Activated CD4-positive, alpha-beta memory T cell treated with anti-CD3 and anti-CD28 coated beads, Interleukin-2, amount 10 ng/mL, durations not matched to agents 7 days and 5 days (primary cell): ENCODE measurements at regions not wholly inside any gene's neighbourhood (a gene's known extent, or its start where the extent isn't known, plus 50 kb on each side); places are given as distances from the start of the nearest gene placed in this dataset.
A peak's percentile ranks its signal among the peaks of the same experiment; 100 is the strongest.

Source experiments
- CTCF ChIA-PET: fragments of 350-600 bp; sonication (Branson Sonifier 250); formaldehyde crosslinking; loops from one replicate; lab custom pipeline; 2021; ENCODE audit warnings: antibody characterized with exemption, inconsistent platforms; lab: Charles Lee
- POLR2A ChIA-PET: fragments of 350-600 bp; sonication (Branson Sonifier 250); formaldehyde crosslinking; loops from one replicate; lab custom pipeline; 2021; ENCODE audit warnings: antibody characterized with exemption; lab: Charles Lee
- DNase-seq: peaks from one replicate; pipeline ENCODE4 v3.0.0-alpha.2; 2020
- H3K27ac Mint-ChIP-seq: one replicate; pipeline ENCODE4 v1.8.0; 2021; ENCODE audit warnings: mild to moderate bottlenecking, mixed read lengths
- H3K27me3 Mint-ChIP-seq: one replicate; pipeline ENCODE4 v1.8.0; 2021; ENCODE audit warnings: mixed read lengths
- H3K36me3 Mint-ChIP-seq: one replicate; pipeline ENCODE4 v1.8.0; 2021; ENCODE audit warnings: low read depth, mixed read lengths
- H3K4me1 Mint-ChIP-seq: one replicate; pipeline ENCODE4 v1.8.0; 2021; ENCODE audit warnings: mixed read lengths
- H3K4me3 Mint-ChIP-seq: one replicate; pipeline ENCODE4 v1.8.0; 2021; ENCODE audit warnings: mild to moderate bottlenecking, mixed read lengths
- H3K9me3 Mint-ChIP-seq: one replicate; pipeline ENCODE4 v1.8.0; 2021; ENCODE audit warnings: mixed read lengths

GRCh38 chr15:58329211-58329610 is 102.6 kb upstream of the LIPC start:
- peaks cover 7% of the 10 kb centered on the region for H3K9me3 Mint-ChIP-seq
- no peak for DNase-seq
- H3K27me3 Mint-ChIP-seq, result peaks cover 20% of the 10 kb centered on the region
- no peak overlapping the region for H3K27ac Mint-ChIP-seq
- ChIA-PET CTCF (no interaction called here), POLR2A (no interaction called here)
- no peak overlapping the region for H3K4me3 Mint-ChIP-seq
- peaks cover 36% of the 10 kb centered on the region for H3K4me1 Mint-ChIP-seq
- peaks cover 2% of the 10 kb centered on the region for H3K36me3 Mint-ChIP-seq

- H3K36me3 Mint-ChIP-seq, result peaks cover under 1% of the 10 kb centered on the region
- no peak for DNase-seq
- ChIA-PET POLR2A (no interaction called here), CTCF (no interaction called here)
- H3K4me3 Mint-ChIP-seq, result no peak overlapping the region
- H3K4me1 Mint-ChIP-seq, result peaks cover 36% of the 10 kb centered on the region
- peaks cover 16% of the 10 kb centered on the region for H3K27me3 Mint-ChIP-seq
- H3K27ac Mint-ChIP-seq, result no peak overlapping the region
- peaks cover 7% of the 10 kb centered on the region for H3K9me3 Mint-ChIP-seq
Measured at GRCh38 chr15:58329781-58330671, 101.8 kb upstream of the LIPC start.

DNA sequence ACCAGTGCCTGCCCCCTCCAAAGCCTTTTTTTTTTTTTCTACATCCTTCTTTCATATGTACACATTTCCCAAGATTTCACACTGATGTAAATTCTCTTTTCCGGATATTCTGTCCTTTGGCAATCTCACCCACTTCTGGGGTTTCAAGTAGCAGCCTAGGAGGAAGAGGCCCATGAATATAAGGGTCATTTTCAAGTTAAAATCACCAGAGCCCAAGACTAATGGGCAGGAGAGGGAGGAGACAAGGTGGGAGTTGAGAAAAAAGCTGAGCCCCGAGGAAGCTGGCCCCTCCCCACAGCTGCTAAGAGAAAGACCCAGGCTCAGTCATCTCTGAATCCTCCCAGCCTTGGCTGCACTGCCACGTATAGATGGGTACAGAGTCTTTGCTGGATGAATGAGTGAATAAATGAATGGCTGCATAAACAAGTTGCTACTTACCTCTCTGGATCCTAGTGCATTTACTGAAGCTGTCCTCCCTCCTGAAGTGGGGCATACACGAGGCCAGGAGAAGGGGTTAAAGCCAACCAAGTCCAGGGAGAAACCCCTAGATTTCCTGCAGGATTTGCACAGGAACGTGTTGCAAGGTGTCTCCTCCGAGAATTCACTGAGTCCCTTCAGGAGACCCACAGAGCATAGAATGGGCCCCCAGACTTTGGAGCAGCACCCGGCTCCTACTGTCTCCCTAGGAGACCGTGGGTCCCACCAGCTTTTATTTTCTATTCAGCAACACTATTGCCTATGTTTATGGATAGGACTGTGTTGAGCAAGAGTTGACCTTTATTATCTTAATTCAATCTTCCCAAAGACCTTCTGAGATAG is 100.8 kb upstream of the LIPC start:
- Mint-ChIP-seq H3K27ac (peak overlapping the region; percentile 89), H3K9me3 (peaks cover 7% of the 10 kb centered on the region), H3K36me3 (no peaks in the 10 kb centered on the region), H3K27me3 (peaks cover 7% of the 10 kb centered on the region), H3K4me1 (peaks cover 38% of the 10 kb centered on the region), H3K4me3 (no peak overlapping the region)
- POLR2A ChIA-PET, result interaction anchor here (1.3 to 2.1 kb wide), 2 partner anchors 90 to 419 kb away, joined by 4 to 7 read pairs; partner anchors contain the start of gene ADAM10
- CTCF ChIA-PET, result no interaction called here
- DNase-seq, result no peak

DNA sequence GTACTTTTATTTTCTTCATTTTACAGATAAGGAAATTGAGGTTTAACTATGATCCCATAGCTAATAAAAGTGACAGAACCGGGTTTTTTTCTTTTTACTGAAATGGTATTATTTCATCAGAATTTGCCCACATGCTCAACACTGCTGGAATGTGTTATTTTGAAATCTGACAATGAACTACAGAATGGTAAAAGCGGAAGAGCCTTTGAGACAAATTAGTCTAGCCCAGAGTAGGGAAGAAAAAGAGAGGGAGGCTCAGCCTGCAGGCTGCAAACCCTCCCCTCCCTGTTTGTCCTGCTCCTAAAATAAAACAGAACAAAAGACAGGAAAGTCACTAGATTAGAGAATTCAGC is 100.3 kb upstream of the LIPC start:
- H3K27ac Mint-ChIP-seq, result peak overlapping the region; percentile 89
- H3K36me3 Mint-ChIP-seq, result no peaks in the 10 kb centered on the region
- CTCF ChIA-PET, result interaction anchor here (1.0 kb wide), 1 partner anchor 439 kb away, joined by 3 read pairs; the partner anchor contains the start of gene MINDY2
- H3K9me3 Mint-ChIP-seq, result peaks cover 7% of the 10 kb centered on the region
- H3K27me3 Mint-ChIP-seq, result peaks cover 6% of the 10 kb centered on the region
- no peak for DNase-seq
- peaks cover 40% of the 10 kb centered on the region for H3K4me1 Mint-ChIP-seq
- peak overlapping the region; percentile 20 for H3K4me3 Mint-ChIP-seq
- POLR2A ChIA-PET, result interaction anchor here (0.8 to 2.1 kb wide), 4 partner anchors 89 to 440 kb away, joined by 3 to 7 read pairs (median 4); partner anchors contain the start of genes ADAM10 and MINDY2

DNA sequence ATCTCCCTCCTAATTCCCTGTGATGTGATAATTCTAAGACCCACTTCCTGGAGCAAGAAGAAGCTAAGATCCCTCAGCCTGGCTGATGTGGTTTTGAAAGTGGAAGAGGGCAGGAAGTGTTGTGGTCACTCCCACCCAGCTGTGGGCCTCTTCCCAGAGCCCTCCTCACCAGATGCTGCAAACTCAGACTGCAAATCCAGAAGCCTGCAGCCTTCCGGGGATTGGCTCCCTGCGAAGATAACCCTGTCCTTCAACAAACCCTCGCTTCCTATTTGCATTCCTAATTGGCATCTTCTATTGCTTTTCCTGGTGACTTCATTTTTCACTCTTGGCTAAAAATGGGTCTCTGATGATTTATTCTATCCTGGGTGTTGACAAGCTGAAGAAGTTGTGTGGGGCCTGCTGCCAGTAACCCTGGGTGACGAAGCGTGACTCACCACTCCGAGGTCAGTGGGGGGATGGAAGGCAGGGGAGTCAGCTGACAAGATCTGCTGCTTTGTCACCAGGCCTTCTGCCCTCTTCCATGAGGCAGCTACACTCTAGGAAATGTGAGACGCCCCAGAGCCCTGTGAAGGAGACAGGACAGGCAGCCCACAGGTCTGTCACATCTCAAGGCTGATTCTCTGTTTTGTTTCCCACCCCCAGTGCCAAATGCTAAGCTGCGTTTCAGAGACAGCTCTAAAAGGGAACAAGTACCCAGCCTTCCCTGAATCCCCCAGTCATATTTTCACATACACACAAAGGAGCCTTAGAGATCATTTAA is 99.7 kb upstream of the LIPC start:
- CTCF ChIA-PET, result interaction anchor here (0.5 to 1.4 kb wide), 6 partner anchors 83 to 439 kb away, joined by 3 to 4 read pairs (median 3); partner anchors contain the start of gene MINDY2
- peak overlapping the region; percentile 20 for H3K4me3 Mint-ChIP-seq
- peak overlapping the region; percentile 89 for H3K27ac Mint-ChIP-seq
- no peaks in the 10 kb centered on the region for H3K36me3 Mint-ChIP-seq
- peaks cover 40% of the 10 kb centered on the region for H3K4me1 Mint-ChIP-seq
- POLR2A ChIA-PET, result interaction anchor here (0.6 to 2.1 kb wide), 8 partner anchors 8 to 439 kb away, joined by 3 to 7 read pairs (median 4); partner anchors contain the start of genes ADAM10 and MINDY2
- H3K9me3 Mint-ChIP-seq, result peaks cover 6% of the 10 kb centered on the region
- H3K27me3 Mint-ChIP-seq, result peaks cover under 1% of the 10 kb centered on the region
- DNase-seq, result peak; percentile 91

- Mint-ChIP-seq H3K27ac (peak overlapping the region; percentile 89), H3K36me3 (no peaks in the 10 kb centered on the region), H3K9me3 (peaks cover 6% of the 10 kb centered on the region), H3K4me1 (peaks cover 40% of the 10 kb centered on the region), H3K27me3 (no peaks in the 10 kb centered on the region), H3K4me3 (no peak overlapping the region)
- ChIA-PET POLR2A (interaction anchor here (0.6 to 2.1 kb wide), 7 partner anchors 9 to 439 kb away, joined by 3 to 7 read pairs (median 4); partner anchors contain the start of genes ADAM10 and MINDY2), CTCF (interaction anchor here (0.8 to 1.4 kb wide), 4 partner anchors 82 to 438 kb away, joined by 3 read pairs; partner anchors contain the start of gene MINDY2)
- DNase-seq, result no peak
Measured at GRCh38 chr15:58332676-58333400, 99.0 kb upstream of the LIPC start.

DNA sequence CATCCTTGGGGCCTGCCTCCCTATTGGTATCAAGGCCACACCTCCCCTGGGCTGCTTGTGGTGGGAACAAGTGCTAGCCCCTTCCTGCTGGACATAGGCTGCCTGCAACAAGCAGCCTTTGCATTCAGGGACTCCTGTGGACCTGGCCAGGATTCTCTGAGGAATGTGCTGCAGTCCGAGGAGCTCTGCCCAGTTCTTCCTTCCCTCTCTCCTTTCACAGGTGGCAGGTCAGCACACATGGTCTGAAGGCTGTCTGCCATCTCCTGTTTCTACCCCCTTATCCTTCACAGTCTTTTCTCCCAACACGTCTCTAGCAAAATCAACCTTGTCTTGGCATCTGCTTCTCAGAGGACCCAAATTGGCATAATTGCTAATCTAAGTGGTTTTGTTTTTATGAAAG is 97.0 kb upstream of the LIPC start:
- peaks cover 3% of the 10 kb centered on the region for H3K27me3 Mint-ChIP-seq
- ChIA-PET POLR2A (no interaction called here), CTCF (interaction anchor here (0.7 kb wide), 1 partner anchor 446 kb away, joined by 3 read pairs; no protein-coding TSS in a partner anchor)
- H3K27ac Mint-ChIP-seq, result no peak overlapping the region
- H3K4me1 Mint-ChIP-seq, result peaks cover 44% of the 10 kb centered on the region
- H3K4me3 Mint-ChIP-seq, result no peak overlapping the region
- no peak for DNase-seq
- no peaks in the 10 kb centered on the region for H3K36me3 Mint-ChIP-seq
- peaks cover 6% of the 10 kb centered on the region for H3K9me3 Mint-ChIP-seq

DNA sequence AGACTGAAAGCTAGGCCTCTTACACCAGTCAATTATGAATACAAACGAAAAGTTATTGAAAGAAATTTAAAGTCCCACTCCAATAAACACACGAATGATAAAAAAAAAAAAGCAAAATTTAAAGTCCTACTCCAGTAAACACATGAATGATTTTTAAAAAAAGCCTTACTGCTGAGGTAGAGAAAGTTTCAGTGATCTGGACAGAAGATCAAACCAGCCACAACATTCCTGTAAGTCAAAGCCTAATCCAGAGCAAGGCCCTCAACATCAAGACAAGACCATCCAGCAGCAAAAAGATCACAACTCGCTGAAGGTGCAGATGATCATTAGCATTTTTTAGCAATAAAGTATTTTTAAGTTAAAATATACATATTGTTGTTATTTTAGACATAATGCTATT is 95.6 kb upstream of the LIPC start:
- ChIA-PET CTCF (no interaction called here), POLR2A (no interaction called here)
- no peak for DNase-seq
- Mint-ChIP-seq H3K36me3 (no peaks in the 10 kb centered on the region), H3K27me3 (peaks cover 12% of the 10 kb centered on the region), H3K27ac (no peak overlapping the region), H3K9me3 (peaks cover 6% of the 10 kb centered on the region), H3K4me1 (peaks cover 36% of the 10 kb centered on the region), H3K4me3 (no peak overlapping the region)

DNA sequence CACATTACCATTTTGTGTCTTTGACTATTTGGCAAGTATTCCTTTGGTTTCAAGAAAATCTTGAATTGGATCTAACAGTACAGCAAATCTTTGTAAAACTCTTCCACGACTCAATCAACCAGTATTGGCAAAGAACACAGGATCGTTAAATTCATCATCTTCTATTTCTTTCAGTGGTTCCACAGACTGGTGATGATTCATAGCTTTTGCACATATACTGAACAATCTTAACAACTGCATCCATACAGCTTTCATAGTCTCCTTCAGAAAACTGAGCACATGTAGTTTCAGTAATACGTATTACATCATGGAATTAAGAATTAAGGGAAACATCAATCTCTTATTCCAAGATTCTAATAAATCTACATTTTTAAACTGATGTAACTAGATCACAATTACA is 91.6 kb upstream of the LIPC start:
- DNase-seq, result no peak
- Mint-ChIP-seq H3K4me3 (no peak overlapping the region), H3K27ac (no peak overlapping the region), H3K9me3 (no peaks in the 10 kb centered on the region), H3K27me3 (peaks cover 15% of the 10 kb centered on the region), H3K4me1 (peaks cover 11% of the 10 kb centered on the region), H3K36me3 (no peaks in the 10 kb centered on the region)
- ChIA-PET CTCF (no interaction called here), POLR2A (no interaction called here)

GRCh38 chr15:58342508-58342907 is 89.3 kb upstream of the LIPC start:
- Mint-ChIP-seq H3K9me3 (no peaks in the 10 kb centered on the region), H3K36me3 (no peaks in the 10 kb centered on the region), H3K4me3 (no peak overlapping the region), H3K27me3 (peaks cover 15% of the 10 kb centered on the region), H3K27ac (no peak overlapping the region), H3K4me1 (peaks cover 7% of the 10 kb centered on the region)
- CTCF ChIA-PET, result no interaction called here
- DNase-seq, result no peak
- POLR2A ChIA-PET, result no interaction called here

- H3K4me3 Mint-ChIP-seq, result no peak overlapping the region
- no peak overlapping the region for H3K27ac Mint-ChIP-seq
- POLR2A ChIA-PET, result interaction anchor here (0.9 kb wide), 1 partner anchor 11 kb away, joined by 3 read pairs; no protein-coding TSS in a partner anchor
- H3K9me3 Mint-ChIP-seq, result peaks cover 2% of the 10 kb centered on the region
- peaks cover 10% of the 10 kb centered on the region for H3K4me1 Mint-ChIP-seq
- DNase-seq, result no peak
- no peaks in the 10 kb centered on the region for H3K36me3 Mint-ChIP-seq
- CTCF ChIA-PET, result no interaction called here
- H3K27me3 Mint-ChIP-seq, result peaks cover 13% of the 10 kb centered on the region
Measured at GRCh38 chr15:58344213-58345070, 87.3 kb upstream of the LIPC start.
